ENCODE measurements at regions not wholly inside any gene's neighbourhood (a gene's known extent, or its start where the extent isn't known, plus 50 kb on each side); places are given as distances from the start of the nearest gene placed in this dataset.

DNA sequence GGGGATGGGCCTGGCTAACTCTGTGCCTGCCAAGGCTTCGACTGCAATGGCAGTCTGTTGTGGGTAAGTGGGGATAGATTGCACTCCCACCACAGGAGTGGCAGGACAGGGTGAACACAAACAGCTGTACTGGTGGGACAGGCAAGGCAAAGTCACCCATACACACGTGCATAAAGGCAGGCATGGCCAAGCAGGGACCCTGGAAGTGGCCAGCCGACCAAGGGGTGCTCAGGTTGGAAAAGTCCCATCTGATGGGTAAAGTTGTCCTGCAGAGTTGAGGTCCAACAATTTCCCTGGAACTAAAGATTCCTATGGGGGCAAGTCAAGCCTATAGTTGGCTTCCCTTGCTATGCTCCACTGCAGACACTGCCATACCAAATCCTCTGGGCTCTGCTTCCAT is 1961.9 kb upstream of the ADGRL3 start:
- DNase-seq: no peak

DNA sequence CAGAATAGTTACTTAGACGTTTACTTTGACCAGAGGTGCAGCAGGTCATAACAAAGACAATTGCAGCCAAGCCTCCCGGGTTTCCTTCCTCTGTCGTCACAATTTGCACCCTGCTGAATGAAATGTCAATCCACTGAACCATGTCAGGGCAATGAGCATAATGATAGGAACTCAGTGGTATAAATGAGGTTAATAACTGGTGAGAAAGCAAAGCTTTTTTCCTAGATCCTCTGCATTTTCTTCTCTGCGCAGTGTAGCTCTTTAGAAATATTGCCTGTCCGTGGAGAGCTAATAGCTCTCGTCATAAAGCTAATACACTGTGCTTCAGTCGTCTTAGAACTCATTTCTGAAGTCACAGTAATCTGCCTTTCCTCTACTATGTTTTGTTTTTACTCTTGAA is 1960.1 kb upstream of the ADGRL3 start:
- no peak for DNase-seq

DNA sequence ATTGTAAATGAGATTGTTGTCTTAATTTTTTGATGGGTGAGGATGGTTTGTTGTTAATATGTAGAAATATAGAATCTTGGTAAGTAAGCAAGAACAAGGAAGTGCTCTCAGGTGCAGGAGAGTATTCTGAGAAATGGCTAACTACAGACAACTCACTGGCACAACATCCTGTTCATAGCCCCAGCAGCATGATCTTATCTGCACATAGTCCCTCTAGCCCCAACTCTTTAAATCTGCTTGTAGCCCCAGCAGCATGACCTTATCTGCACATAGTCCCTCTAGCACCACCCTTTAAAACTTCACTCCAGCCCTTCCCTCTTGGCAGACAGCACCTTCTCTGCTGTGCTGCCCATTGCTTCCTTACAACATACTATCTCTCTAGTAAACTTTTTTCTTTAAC is 1957.1 kb upstream of the ADGRL3 start:
- no peak for DNase-seq

DNA sequence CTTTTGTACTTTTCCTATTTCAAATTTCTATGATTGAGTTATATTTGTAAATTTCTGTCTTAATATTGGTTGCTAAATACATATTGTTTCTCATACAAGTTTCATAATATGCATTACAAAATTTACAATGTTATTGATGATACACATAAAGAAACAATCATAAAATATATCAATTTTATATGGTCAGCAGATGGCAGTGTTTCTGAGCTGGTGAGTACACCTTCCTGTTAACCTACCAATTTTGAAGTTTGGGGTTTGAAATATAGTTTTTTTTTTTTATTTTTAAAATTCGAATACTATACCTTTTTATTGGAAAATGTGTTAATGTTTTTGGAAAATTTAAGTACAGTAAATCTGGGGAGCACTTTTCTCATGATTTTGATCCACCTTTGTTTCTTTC is 1953.1 kb upstream of the ADGRL3 start:
- no peak for DNase-seq

DNA sequence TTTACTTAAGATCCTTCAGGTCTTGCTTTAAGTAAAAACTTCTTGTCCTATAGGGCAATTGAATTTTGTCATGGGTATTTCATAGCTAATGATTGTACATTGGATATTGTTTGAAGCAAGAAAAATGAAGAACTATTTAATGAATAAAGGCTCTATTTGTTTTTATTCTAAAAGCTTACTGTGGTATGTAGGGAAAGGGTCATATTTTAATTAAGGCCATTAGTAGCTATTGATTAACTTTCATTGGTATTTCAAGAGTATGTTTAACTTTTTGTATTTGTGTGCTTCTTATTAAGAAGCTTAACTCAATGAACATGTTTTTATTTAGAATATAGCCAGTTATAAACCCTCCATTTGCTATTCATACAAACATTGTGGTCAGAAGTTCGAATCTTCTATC is 1951.8 kb upstream of the ADGRL3 start:
- DNase-seq: no peak

DNA sequence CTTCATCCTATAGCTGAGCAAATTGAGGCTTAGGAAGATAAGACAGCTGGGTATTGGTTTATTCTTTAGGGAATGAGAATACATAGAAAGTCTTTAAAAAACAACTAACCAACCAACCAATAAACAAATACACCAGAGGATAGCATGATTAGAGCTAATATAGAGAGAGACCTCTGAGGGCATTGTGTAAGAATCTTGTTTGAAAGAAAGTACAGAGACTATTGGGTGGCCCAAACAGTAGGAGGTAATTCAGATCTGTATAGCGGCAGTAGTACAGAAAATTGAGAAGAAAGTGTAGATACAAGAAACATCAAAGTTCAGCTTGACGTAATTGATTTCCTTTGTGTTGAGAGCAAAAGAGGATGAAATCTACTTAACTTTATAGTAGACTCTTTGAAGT is 1951.0 kb upstream of the ADGRL3 start:
- no peak for DNase-seq

DNA sequence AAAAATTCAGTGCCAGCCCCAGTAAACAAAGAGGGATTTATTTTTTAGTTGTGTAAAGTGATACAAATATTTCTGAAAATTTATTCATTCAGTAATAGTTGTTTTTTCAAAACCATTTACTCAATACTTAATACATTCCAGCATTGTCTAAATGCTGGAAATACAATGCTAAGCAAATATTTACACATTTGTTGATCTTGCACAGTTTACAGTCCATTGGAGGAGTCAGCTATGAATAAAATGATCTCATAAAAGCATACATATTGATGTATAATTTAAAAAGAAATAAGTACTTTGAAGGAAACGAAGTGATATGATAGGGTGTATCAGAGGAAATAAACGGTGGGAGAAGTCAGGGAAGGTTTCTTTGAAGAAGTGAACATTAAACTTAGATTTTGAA is 1942.1 kb upstream of the ADGRL3 start:
- DNase-seq: no peak

DNA sequence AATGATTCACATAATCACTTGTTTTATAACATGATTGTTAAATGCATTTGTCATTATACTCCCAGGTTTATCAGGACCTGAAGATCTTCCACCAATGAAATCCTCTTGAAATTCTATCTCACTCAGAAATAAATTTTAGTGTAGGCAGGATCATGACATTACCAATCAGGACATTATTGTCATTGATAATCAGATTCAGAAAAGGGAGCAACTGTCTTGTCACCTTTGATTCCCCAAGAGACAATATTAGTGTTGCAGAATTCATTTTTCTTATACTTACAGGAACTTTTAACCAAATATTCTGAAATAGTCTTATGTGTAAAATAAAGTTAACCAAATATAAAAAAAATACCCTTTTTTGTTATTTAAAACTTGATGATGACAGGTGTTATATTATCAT is 1892.5 kb upstream of the ADGRL3 start:
- DNase-seq: no peak

DNA sequence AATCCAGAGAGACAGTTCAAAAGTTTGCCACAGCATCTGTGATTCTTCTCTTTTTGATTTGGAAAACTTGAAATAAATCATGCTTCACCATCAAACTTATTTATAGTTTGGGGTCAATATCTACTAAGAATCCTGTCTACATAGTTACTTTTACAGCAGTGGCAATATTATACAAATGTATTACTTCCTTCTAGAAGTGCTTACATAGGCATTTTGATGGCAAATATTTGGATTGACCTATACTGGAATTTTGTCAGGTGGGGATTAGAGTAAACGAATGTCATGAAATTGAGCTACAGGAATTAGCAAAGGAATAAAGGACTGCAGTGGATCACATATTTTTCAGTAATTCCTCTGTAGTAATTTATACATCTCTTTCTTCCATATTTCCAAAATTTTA is 1885.5 kb upstream of the ADGRL3 start:
- DNase-seq: no peak

DNA sequence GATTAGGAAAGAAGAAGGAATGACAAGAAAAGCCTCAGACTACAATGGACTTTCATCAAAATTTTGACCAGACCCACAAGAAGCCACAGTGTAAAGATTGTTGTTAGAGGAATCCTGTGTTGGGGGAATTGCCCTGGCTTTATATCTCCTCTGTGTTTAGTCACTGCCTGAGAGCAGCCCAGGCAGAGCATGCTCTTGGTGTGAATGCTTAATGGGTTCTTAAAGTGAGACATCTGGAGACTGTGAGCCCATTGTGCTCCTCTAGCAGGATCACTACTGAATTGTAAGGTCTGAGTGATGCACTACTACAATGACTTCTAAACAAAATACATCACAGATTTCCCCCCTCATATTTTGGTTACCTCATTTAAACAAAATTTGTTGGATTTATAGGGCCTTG is 1860.5 kb upstream of the ADGRL3 start:
- no peak for DNase-seq

DNA sequence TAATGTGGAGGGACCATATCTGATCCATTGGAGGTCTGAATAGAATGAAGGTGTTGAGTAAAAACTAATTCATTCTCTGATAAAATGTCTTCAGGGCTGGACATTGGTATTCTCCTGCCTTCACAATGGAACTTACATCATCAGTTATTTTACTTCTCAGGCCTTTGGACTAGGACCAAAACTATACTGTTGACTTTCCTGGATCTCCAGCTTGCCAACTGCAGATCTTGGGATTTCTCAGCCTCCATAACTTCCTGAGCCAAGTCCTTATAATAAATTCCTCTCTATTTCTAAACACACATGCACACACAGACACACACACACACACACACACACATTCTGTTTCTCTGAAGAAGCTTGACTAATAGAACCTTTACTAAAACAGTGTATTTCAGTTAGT is 1858.6 kb upstream of the ADGRL3 start:
- DNase-seq: no peak

DNA sequence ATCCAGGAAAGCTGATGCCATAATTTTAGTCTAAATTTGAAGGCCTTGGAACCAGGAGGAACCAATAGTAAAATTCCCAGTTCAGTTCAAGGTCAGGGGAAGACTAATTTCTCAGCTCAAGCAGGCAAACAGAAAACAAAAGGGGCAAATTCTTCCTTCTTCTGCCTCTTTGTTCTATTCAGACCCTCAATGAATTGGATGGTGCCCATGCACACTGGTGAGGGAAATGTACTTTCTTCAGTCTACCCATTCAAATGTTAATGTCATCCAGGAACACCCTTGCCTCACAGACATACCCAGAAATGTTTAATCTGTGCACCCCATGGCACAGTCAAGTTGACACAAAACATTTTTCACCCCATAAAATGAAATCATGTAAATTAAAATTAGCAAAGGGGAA is 1851.2 kb upstream of the ADGRL3 start:
- DNase-seq: no peak

DNA sequence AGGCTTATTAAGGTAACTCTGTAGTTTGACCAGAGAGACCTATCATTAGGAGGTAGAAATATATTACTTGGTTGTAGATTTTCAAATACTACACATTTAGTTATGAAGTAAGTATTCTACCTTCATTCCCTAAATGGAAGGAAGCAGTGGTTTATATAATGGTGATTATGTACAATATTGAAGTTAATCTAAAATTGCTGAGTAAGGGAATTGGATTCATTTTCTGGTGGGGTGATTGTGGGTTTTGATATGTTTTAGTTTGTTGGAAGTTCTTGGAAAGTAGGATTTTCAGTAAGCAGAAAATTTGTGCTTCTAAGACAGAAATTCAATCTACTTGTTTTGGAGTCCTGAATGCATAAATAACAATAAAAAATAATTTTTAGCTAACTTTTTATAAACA is 1830.9 kb upstream of the ADGRL3 start:
- DNase-seq: no peak

DNA sequence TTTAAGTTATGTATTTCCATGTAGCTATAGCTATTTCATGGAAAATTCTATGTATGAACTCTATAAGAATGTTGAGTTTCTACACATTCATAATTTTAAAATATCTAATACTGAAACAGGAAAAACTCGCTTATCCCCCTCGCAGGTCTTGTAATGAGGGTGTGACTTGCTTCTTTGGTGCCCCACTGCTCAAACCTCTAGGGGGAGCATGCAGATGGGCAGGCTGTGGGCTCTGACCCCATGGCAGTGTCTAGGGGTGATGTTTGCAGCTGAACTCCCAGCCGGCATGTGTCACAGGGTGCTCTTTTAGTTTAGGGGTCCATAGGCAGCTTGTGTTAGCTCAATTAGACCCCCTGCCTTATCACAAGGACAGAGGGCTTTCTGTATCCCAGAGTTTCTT is 1825.7 kb upstream of the ADGRL3 start:
- no peak for DNase-seq

DNA sequence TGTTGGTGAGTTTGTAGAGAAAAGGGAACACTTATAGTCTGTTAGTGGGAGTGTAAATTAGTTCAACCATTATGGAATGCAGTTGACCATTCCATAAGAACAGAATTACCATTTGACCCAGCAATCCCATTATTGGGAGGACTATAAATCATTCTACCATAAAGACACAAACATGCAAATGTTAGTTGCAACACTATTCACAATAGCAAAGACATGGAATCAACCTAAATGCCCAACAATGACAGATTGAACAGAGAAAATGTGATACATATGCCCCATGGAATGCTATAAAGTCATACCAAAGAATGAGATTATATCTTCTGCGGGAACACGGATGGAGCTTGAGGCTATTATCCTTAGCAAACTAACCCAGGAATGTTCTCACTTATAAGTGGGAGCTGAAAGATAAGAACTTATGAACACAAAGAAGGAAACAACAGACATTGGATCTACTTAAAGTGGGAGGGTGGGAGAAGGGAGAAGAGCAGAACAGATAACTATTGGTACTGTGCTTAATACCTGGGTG is 1819.2 kb upstream of the ADGRL3 start:
- DNase-seq: no peak

DNA sequence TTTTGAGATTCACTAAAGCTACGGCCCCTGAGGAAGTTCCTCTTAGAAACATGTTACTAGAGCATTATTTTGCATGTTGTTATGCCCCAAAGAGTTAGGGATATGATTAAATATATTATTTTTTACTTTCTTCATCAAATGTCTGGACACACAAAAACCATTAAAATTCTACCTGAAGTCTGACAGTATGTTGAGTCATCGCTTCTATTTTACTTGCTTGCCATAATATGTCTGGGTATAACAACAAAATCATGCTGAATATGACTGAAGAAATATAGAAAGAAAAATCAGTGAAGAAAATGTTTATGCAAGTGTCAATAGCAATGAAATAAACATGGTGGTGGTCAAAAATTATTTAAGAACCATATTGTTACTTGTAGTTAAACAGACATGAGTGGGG is 1818.5 kb upstream of the ADGRL3 start:
- DNase-seq: no peak

DNA sequence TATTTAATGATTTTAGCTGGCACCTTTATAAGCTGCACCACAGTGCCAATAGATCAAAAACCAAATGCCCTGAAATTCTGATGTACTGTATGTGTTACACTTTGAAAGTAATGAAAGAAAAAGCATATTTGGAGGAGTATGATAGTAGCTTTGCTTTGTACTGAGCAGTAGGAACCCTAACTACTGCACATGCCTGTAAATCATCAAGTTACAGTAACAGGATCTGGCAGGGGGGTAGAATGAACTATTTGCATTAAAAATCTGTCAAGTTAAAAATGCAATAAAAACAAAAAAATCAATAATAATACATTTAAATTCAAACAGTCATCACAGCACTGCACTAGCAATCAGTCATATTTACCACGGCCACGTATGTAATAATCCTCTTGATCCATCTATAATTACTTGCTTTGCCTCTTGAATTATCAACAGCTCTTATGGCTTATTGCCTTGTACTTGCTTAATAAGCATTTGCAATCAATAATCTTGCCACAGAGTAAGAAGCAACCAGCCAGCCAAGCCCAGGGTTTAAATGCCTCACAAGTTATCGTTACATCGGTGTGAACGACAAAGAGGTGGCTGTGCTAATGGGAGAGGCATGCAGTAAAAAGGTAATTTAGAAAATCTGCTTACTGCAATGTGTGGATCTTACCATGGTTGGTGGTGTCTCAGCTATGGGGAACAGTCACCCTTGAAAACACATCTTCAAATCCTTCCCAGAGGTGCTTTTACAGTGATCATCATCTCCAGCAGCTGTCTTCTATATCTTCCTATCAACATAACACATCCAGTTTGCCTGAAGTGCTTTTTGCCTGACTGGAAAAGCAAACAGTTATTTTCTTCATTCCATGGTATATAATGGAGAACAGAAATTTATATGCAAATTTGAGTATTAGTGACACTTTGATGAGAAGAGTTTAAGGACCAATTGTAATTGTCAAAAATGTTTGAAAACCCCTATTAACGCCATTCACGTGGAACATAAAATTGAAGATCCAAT is 1812.1 kb upstream of the ADGRL3 start:
- DNase-seq: no peak

DNA sequence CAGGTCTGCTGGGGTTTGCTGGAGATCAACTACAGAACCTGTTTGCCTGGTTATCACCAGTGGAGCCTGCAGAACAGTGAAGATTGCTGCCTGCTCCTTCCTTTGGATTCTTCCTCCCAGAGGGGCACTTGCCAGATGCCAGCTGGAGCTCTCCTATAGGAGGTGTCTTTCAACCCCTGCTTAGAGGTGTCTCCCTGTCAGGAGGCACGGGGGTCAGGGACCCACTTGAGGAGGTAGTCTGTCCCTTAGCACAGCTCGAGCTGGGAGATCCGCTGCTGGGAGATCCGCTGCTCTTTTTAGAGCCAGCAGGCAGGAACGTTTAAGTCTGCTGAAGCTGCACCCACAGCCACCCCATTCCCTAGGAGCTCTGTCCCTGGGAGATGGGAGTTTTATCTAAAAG is 1806.3 kb upstream of the ADGRL3 start:
- no peak for DNase-seq

DNA sequence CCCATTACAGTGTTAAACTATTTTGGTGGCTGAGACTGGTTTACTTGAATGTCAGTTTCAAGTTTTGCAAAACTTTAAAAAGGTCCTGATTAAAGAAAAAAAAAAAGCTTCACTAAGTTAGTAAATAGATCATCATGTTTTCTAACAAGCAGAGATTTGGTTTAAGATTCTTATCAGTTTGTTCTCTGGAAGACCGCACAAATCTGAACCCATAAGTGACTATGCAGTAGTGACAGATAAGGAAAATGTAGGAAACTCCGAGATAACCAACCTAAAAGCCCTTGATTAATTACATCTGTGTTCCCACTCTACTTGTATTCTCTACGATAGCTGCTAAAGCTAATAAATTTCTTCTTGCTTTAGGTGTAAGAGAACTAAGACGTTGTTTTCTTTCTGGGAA is 1799.8 kb upstream of the ADGRL3 start:
- no peak for DNase-seq

DNA sequence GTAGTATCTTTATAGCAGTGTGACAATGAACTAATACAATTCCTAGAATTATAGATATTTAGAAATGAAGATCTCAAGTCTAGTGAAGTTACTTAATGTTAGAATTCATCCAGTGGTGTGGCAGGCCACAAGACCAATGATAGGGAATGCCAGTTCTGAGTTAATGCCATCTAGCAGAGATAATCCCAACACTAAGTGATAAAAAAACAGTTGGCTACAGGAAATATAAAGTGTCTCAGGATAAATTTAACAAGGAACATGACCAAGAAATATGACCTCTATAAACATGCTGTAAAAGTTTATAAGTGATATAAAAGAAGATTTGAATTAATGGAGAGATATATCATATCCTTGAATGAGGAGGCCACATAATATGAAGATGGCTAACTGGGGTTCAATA is 1790.5 kb upstream of the ADGRL3 start:
- DNase-seq: no peak

DNA sequence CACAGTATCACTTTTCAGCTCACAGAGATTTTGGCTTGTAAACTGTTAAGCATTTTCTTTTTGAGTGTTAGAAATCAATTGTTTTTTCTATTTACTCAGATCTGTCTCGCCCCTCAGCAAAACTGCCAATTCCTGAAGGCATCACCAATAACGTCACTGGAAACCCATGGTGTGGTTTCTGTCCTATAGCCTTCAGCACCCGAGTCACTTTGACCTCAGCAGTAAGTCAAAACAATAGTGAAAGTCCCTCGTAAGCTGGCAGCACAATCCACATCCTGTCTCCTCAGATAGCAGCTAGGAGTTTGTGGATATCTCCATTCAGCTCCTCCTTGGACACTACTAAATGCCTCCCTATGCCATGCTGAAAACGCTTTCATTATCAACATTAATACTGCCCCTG is 1787.4 kb upstream of the ADGRL3 start:
- no peak for DNase-seq

DNA sequence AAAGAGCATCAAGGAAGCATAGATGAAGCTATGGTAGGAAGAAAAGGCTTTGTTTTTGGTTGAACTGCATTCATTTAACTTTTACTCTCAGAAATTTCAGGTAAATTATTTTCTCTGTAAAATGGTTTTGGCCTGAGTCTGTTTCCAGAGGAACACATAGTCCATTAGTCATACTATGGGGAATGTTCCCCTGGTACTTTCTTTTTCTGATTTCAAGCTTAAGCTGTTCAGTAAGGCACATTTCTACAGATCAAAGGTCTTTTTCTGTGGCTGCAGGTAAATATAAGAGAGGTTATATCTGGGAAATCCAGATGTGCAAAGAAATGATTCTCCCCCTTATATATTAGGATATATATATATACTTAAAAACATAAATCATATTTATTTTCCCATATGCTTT is 1744.4 kb upstream of the ADGRL3 start:
- DNase-seq: no peak

DNA sequence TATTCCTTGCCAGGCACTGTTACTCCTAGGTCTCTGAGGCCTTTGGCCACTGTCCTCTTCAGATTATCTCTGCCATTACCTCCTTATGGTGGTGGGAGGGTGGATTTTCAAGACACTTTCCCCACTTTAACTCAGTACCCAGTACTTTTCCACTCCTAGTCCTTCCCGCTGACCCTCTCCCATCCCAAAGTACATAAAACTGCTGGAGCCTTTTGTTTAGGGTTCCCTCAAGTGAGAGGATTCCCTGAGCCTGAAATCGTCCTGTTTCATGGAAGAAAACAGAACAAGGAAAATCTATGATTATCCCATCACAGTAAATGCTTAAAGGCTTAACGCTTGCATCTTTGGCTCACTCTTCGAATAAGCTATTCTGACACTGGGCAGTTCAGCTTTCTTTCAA is 1742.5 kb upstream of the ADGRL3 start:
- no peak for DNase-seq

DNA sequence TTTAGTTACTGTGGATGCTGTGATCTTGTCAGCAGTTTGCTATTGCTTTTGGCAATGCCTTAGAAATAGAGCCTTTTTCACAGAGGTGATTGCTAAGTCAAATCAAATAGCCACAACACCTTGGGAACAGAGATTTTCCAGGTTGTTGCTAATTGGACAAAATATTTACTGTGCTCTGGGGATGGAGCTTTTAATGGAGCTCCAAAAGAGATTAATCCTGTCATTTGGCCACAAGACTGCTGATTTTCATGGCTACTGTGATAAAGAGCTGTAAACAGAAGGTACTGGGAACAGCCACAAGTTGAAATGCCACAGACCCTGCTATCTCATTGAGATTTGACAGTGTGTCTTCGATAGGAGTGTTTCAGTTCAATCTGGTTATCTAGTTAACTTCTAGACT is 1715.2 kb upstream of the ADGRL3 start:
- no peak for DNase-seq

Measured in renal pelvis (tissue), 1 donor.